ENCODE measurements at regions not wholly inside any gene's neighbourhood (a gene's known extent, or its start where the extent isn't known, plus 50 kb on each side); places are given as distances from the start of the nearest gene placed in this dataset.

- Histone ChIP-seq H3K36me3 (no peaks in the 10 kb centered on the region), H3K9me3 (peaks cover 20% of the 10 kb centered on the region), H3K27me3 (ENCODE audit: low read depth) (no peaks in the 10 kb centered on the region), H3K4me3 (no peak overlapping the region), H3K4me1 (no peaks in the 10 kb centered on the region), H3K27ac (no peak overlapping the region)
- intact Hi-C loops (cut with DNase I) = no loop called here
- DNase-seq (no peak), ATAC-seq (no peak)
- TF ChIP-seq, protein P1, sequence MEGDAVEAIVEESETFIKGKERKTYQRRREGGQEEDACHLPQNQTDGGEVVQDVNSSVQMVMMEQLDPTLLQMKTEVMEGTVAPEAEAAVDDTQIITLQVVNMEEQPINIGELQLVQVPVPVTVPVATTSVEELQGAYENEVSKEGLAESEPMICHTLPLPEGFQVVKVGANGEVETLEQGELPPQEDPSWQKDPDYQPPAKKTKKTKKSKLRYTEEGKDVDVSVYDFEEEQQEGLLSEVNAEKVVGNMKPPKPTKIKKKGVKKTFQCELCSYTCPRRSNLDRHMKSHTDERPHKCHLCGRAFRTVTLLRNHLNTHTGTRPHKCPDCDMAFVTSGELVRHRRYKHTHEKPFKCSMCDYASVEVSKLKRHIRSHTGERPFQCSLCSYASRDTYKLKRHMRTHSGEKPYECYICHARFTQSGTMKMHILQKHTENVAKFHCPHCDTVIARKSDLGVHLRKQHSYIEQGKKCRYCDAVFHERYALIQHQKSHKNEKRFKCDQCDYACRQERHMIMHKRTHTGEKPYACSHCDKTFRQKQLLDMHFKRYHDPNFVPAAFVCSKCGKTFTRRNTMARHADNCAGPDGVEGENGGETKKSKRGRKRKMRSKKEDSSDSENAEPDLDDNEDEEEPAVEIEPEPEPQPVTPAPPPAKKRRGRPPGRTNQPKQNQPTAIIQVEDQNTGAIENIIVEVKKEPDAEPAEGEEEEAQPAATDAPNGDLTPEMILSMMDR (IDR thresholded peaks at IDR 0.05) = no peak
These were observed 932.9 kb downstream of the ADGRL2 start for GRCh38 chr1:82733645-82734044.

- intact Hi-C loops (cut with DNase I) = no loop called here
- no peak overlapping the region for H3K27ac ChIP-seq
- no peak overlapping the region for H3K4me3 ChIP-seq
- peaks cover 20% of the 10 kb centered on the region for H3K9me3 ChIP-seq
- no peak for ATAC-seq
- no peaks in the 10 kb centered on the region for H3K27me3 ChIP-seq (ENCODE audit: low read depth)
- TF ChIP-seq, protein P1 (IDR thresholded peaks at IDR 0.05) = no peak
- H3K4me1 ChIP-seq = no peaks in the 10 kb centered on the region
- DNase-seq = no peak
- H3K36me3 ChIP-seq = no peaks in the 10 kb centered on the region
These were observed 930.5 kb downstream of the ADGRL2 start for GRCh38 chr1:82731216-82731615.

DNA sequence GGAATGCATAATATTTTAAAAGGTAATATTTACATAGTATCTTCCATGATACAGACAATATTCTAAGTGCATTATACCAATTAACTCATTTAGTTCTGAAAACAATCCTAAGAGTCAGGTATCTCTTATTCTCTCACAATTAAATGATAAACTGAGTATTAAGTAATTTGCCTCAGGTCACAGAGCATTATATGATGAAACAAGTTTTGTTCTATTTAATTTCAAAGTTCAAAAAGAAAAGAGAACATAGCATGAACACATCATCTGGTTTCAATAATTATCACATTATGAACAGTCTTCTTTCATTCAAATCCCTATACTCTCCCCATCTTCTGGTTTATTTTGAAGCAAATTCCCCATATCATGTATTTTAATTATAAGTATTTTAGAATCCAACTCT lies 927.5 kb downstream of the ADGRL2 start:
- intact Hi-C loops (cut with DNase I) = no loop called here
- Histone ChIP-seq H3K4me1 (no peaks in the 10 kb centered on the region), H3K27me3 (ENCODE audit: low read depth) (no peaks in the 10 kb centered on the region), H3K9me3 (peaks cover 20% of the 10 kb centered on the region), H3K36me3 (no peaks in the 10 kb centered on the region), H3K27ac (no peak overlapping the region), H3K4me3 (no peak overlapping the region)
- TF ChIP-seq, protein P1 (IDR thresholded peaks at IDR 0.05) = no peak
- no peak for ATAC-seq
- no peak for DNase-seq

GRCh38 chr1:82724246-82724645 lies 923.5 kb downstream of the ADGRL2 start:
- Histone ChIP-seq H3K9me3 (peaks cover 4% of the 10 kb centered on the region), H3K36me3 (no peaks in the 10 kb centered on the region), H3K27me3 (ENCODE audit: low read depth) (no peaks in the 10 kb centered on the region), H3K4me1 (no peaks in the 10 kb centered on the region), H3K27ac (no peak overlapping the region), H3K4me3 (no peak overlapping the region)
- ATAC-seq = no peak
- TF ChIP-seq, protein P1 (IDR thresholded peaks at IDR 0.05) = no peak
- DNase-seq = no peak
- intact Hi-C loops (cut with DNase I) = no loop called here

- ATAC-seq (no peak), DNase-seq (no peak)
- H3K36me3 ChIP-seq = no peaks in the 10 kb centered on the region
- H3K4me3 ChIP-seq = no peak overlapping the region
- no peaks in the 10 kb centered on the region for H3K4me1 ChIP-seq
- TF ChIP-seq, protein P1 (IDR thresholded peaks at IDR 0.05) = no peak
- H3K27me3 ChIP-seq (ENCODE audit: low read depth) = no peaks in the 10 kb centered on the region
- H3K9me3 ChIP-seq = peaks cover 4% of the 10 kb centered on the region
- intact Hi-C loops (cut with DNase I) = no loop called here
- no peak overlapping the region for H3K27ac ChIP-seq
These were observed 921.9 kb downstream of the ADGRL2 start for GRCh38 chr1:82722608-82723007.

- DNase-seq = no peak
- intact Hi-C loops (cut with DNase I) = no loop called here
- Histone ChIP-seq H3K36me3 (no peaks in the 10 kb centered on the region), H3K27ac (no peak overlapping the region), H3K9me3 (peaks cover 4% of the 10 kb centered on the region), H3K4me3 (no peak overlapping the region), H3K27me3 (ENCODE audit: low read depth) (no peaks in the 10 kb centered on the region), H3K4me1 (no peaks in the 10 kb centered on the region)
- TF ChIP-seq, protein P1 (IDR thresholded peaks at IDR 0.05) = no peak
- ATAC-seq = no peak
These were observed 921.0 kb downstream of the ADGRL2 start for GRCh38 chr1:82721702-82722101.
